Lung (tissue), 11 donors: ENCODE measurements at regions not wholly inside any gene's neighbourhood (a gene's known extent, or its start where the extent isn't known, plus 50 kb on each side); places are given as distances from the start of the nearest gene placed in this dataset.

Experiments
- ATAC-seq: fragments of 200-7000 bp; cut with Tn5 transposase; one replicate; pipeline ENCODE4 v1.9.1; 2020; ENCODE audit warnings: moderate number of reproducible peaks; ENCODE audit not compliant: insufficient read depth, low FRiP score
- DNase-seq, 3 donors: peaks; one replicate each; pipeline ENCODE4 v3.0.0-alpha.2; 2013 to 2017
- H3K27ac ChIP-seq, 2 donors: one replicate each; pipeline ENCODE4 v1.5.1; 2013; ENCODE audit warnings: mild to moderate bottlenecking in 2 of 2, moderate library complexity in 2 of 2, control low read depth in 1 of 2, inconsistent platforms in 1 of 2, low read depth in 1 of 2, low read length in 1 of 2
- H3K27me3 ChIP-seq, 3 donors: one replicate each; pipeline ENCODE4 v1.5.1; 2013; ENCODE audit warnings: low read length in 2 of 3; ENCODE audit not compliant: control insufficient read depth in 3 of 3, insufficient read depth in 3 of 3
- H3K36me3 ChIP-seq, 4 donors: one replicate each; pipeline ENCODE4 v1.5.1; 2013; ENCODE audit warnings: low read length in 4 of 4, mild to moderate bottlenecking in 1 of 4, moderate library complexity in 1 of 4; ENCODE audit not compliant: control insufficient read depth in 4 of 4, insufficient read depth in 4 of 4
- H3K4me1 ChIP-seq, 5 donors: one replicate each; pipeline ENCODE4 v1.5.1; 2013; ENCODE audit warnings: low read length in 5 of 5, mild to moderate bottlenecking in 2 of 5, moderate library complexity in 1 of 5; ENCODE audit not compliant: control insufficient read depth in 5 of 5, insufficient read depth in 5 of 5
- H3K4me3 ChIP-seq: one replicate; pipeline ENCODE4 v1.5.1; 2013; ENCODE audit warnings: mild to moderate bottlenecking, control low read depth, moderate library complexity
- H3K9ac ChIP-seq, 2 donors: one replicate each; pipeline ENCODE4 v1.5.1; 2013; ENCODE audit warnings: low read length in 2 of 2, control low read depth in 1 of 2; ENCODE audit not compliant: insufficient read depth in 1 of 2
- H3K9me3 ChIP-seq, 4 donors: one replicate each; pipeline ENCODE4 v1.5.1; 2013; ENCODE audit warnings: low read length in 3 of 4, mild to moderate bottlenecking in 1 of 4, moderate library complexity in 1 of 4; ENCODE audit not compliant: control insufficient read depth in 4 of 4, insufficient read depth in 3 of 4
- WGBS, 2 donors: extraction: QIAGEN DNeasy Blood & Tissue Kit; methylation state at CpG; one replicate each; pipeline ENCODE4 v1.1.7; 2013; 5-methylcytosine and 5-hydroxymethylcytosine counted together
- TF ChIP-seq, protein P1 (sequence below): IDR thresholded peaks from 2 replicates; pipeline ENCODE4 v1.5.1; 2012; ENCODE audit warnings: mild to moderate bottlenecking; ENCODE audit errors: control extremely low read depth, extremely low read depth
- donor health status: control.
- donor health status: control.
- donor health status: Bipolar disorder and iron deficiency.
- donor health status: healthy.
- donor health status: DM: yes; HTN: yes; CAD: no.

GRCh38 chr13:105153611-105154010, 1381.9 kb downstream of the EFNB2 start:
- no peak for ATAC-seq
- TF ChIP-seq, protein P1, sequence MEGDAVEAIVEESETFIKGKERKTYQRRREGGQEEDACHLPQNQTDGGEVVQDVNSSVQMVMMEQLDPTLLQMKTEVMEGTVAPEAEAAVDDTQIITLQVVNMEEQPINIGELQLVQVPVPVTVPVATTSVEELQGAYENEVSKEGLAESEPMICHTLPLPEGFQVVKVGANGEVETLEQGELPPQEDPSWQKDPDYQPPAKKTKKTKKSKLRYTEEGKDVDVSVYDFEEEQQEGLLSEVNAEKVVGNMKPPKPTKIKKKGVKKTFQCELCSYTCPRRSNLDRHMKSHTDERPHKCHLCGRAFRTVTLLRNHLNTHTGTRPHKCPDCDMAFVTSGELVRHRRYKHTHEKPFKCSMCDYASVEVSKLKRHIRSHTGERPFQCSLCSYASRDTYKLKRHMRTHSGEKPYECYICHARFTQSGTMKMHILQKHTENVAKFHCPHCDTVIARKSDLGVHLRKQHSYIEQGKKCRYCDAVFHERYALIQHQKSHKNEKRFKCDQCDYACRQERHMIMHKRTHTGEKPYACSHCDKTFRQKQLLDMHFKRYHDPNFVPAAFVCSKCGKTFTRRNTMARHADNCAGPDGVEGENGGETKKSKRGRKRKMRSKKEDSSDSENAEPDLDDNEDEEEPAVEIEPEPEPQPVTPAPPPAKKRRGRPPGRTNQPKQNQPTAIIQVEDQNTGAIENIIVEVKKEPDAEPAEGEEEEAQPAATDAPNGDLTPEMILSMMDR: no peak
- no peaks in the 10 kb centered on the region for H3K36me3 ChIP-seq
- H3K27me3 ChIP-seq: peaks cover 0 to 2% (median 0%) of the 10 kb centered on the region in 3 donors
- WGBS, 2 donors: 62 to 78% methylated on average over 1 of the region's 1 CpG
- no peaks in the 10 kb centered on the region for H3K4me1 ChIP-seq
- H3K27ac ChIP-seq: no peak overlapping the region
- H3K9ac ChIP-seq: no peak overlapping the region
- H3K9me3 ChIP-seq: no peaks in the 10 kb centered on the region
- no peak overlapping the region for H3K4me3 ChIP-seq
- no peak for DNase-seq

DNA sequence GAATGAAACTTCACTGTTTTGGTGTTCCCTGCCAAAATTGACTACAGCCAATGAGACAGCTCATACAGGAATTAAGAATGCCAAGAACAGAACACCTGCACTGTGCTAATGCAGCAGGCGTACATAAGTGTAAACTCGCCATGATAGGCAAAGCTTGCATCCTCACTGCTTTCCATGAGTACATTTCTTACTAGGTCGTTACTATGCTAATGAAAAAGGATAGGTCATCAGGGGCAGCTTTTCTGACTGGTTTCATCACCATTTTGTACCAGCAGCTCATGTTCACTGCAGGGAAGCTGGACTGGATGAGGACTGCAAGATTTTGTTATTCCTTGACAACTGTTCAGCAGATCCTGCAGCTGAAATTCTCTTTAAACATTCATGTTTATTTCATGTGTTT, 1383.8 kb downstream of the EFNB2 start:
- Histone ChIP-seq H3K9ac (no peak overlapping the region), H3K27ac (no peak overlapping the region), H3K4me3 (no peak overlapping the region), H3K9me3 (no peaks in the 10 kb centered on the region), H3K4me1 (no peaks in the 10 kb centered on the region), H3K36me3 (no peaks in the 10 kb centered on the region), H3K27me3 (peaks cover 0 to 2% (median 0%) of the 10 kb centered on the region in 3 donors)
- no peak for DNase-seq
- no peak for ATAC-seq
- 94 to 96% methylated on average over 3 of the region's 3 CpGs for WGBS, 2 donors
- TF ChIP-seq, protein P1: no peak

- Histone ChIP-seq H3K9ac (no peak overlapping the region), H3K27ac (no peak overlapping the region), H3K4me3 (no peak overlapping the region), H3K9me3 (no peaks in the 10 kb centered on the region), H3K36me3 (no peaks in the 10 kb centered on the region), H3K27me3 (peaks cover 0 to 2% (median 0%) of the 10 kb centered on the region in 3 donors), H3K4me1 (no peaks in the 10 kb centered on the region)
- ATAC-seq (no peak), DNase-seq (peak in 2 of 3 donors; percentile 12 to 24)
- WGBS, 2 donors: 44 to 64% methylated on average over 4 of the region's 4 CpGs
- TF ChIP-seq, protein P1: no peak
These were observed 1388.0 kb downstream of the EFNB2 start for GRCh38 chr13:105147461-105147860.

DNA sequence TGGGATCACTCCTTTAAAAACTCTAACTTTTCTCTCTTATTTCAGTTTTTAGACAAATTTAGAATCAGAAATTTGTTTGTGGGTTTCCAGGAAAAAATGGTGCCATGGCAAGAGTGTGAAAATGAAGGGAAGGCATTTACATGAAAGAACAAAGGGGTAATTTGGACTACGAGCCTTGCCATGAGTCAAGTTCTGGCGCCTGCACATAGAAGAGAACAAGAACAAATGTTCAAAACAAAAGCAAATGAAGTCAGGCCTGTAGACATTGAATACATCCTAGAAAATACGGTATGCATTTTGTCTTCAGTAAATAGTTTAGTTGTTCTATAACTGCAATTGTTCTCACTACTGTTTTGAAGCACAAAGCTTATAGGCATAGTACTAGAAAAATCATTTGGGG, 1390.5 kb downstream of the EFNB2 start:
- H3K9ac ChIP-seq: no peak overlapping the region
- WGBS, 2 donors: 95 to 96% methylated on average over 3 of the region's 3 CpGs
- H3K36me3 ChIP-seq: no peaks in the 10 kb centered on the region
- no peaks in the 10 kb centered on the region for H3K27me3 ChIP-seq
- peaks cover 0 to 5% (median 0%) of the 10 kb centered on the region in 5 donors for H3K4me1 ChIP-seq
- ATAC-seq (no peak), DNase-seq (no peak)
- H3K27ac ChIP-seq: no peak overlapping the region
- H3K4me3 ChIP-seq: no peak overlapping the region
- TF ChIP-seq, protein P1: no peak
- no peaks in the 10 kb centered on the region for H3K9me3 ChIP-seq
